GM12865 (cell line): ENCODE measurements at regions not wholly inside any gene's neighbourhood (a gene's known extent, or its start where the extent isn't known, plus 50 kb on each side); places are given as distances from the start of the nearest gene placed in this dataset.

Source experiments
- DNase-seq: peaks from one replicate; pipeline ENCODE4 v3.0.0; 2010; ENCODE audit warnings: low read depth
- H3K4me3 ChIP-seq: 2 replicates; pipeline ENCODE4 v1.5.1; 2011; ENCODE audit warnings: mild to moderate bottlenecking, low read depth, low read length, control low read depth
- TF ChIP-seq, protein P1 (sequence below): IDR thresholded peaks from 2 replicates; pipeline ENCODE4 v1.5.1; 2011; ENCODE audit warnings: low read length, control low read depth, low read depth, inconsistent platforms; ENCODE audit not compliant: insufficient read depth; ENCODE audit errors: missing control alignments

GRCh38 chr19:30609656-30610270, 237.6 kb downstream of the ZNF536 start:
- H3K4me3 ChIP-seq: no peak overlapping the region
- no peak for DNase-seq
- TF ChIP-seq, protein P1, sequence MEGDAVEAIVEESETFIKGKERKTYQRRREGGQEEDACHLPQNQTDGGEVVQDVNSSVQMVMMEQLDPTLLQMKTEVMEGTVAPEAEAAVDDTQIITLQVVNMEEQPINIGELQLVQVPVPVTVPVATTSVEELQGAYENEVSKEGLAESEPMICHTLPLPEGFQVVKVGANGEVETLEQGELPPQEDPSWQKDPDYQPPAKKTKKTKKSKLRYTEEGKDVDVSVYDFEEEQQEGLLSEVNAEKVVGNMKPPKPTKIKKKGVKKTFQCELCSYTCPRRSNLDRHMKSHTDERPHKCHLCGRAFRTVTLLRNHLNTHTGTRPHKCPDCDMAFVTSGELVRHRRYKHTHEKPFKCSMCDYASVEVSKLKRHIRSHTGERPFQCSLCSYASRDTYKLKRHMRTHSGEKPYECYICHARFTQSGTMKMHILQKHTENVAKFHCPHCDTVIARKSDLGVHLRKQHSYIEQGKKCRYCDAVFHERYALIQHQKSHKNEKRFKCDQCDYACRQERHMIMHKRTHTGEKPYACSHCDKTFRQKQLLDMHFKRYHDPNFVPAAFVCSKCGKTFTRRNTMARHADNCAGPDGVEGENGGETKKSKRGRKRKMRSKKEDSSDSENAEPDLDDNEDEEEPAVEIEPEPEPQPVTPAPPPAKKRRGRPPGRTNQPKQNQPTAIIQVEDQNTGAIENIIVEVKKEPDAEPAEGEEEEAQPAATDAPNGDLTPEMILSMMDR: no peak

DNA sequence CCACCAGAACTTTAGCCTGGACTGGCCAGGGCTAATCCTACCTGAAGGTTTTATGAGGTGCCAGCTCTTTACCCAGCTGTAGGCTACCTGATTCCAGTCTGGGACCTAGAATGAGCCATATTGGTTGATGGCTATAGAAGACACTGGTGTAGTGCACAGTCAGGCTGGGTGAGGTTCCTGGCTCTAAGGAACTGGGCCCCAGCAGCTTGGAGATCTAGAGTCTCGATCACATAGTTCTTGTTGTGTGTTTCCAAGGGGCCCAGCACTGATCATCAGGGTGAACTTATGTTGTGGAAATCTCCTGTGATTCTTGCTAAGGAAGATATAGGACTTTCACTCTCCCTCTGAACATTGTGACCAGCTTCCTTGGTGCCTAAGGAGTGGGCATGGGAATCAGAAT, 236.3 kb downstream of the ZNF536 start:
- DNase-seq: no peak
- H3K4me3 ChIP-seq: no peak overlapping the region
- TF ChIP-seq, protein P1: no peak
